ENCODE measurements at regions not wholly inside any gene's neighbourhood (a gene's known extent, or its start where the extent isn't known, plus 50 kb on each side); places are given as distances from the start of the nearest gene placed in this dataset.
A peak's percentile ranks its signal among the peaks of the same experiment; 100 is the strongest.
"Not testable (repeated sequence)": the region's sequence is repeated elsewhere in the genome, so short reads cannot be mapped to it uniquely, and the experiment has no call there.

GRCh38 chr17:70517816-70518215, 348.5 kb downstream of the KCNJ2 start:
- no peak for DNase-seq (ENCODE audit: low spot score)

DNA sequence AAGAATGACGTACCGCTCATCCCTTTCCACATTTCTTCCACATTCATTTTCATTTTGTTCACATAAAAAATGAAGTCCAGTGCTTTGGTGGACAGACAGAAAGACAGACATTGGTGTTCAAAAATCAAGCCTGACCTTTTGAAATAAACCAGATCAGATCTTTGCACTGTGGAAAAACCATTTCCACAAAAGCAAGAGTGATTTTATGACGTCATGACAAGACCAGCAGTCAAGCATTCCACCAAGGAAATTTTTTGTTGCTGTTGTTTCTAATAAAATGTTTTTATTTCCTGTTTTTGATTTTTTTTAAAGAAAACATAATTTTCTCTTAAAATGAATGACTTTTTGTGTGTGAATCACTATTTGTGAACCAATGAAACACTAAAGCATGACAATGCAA, 350.0 kb downstream of the KCNJ2 start:
- DNase-seq (ENCODE audit: low spot score), result no peak

GRCh38 chr17:70520447-70520846, 351.1 kb downstream of the KCNJ2 start:
- no peak for DNase-seq (ENCODE audit: low spot score)

GRCh38 chr17:70520956-70521355, 351.6 kb downstream of the KCNJ2 start:
- DNase-seq (ENCODE audit: low spot score), result no peak

DNA sequence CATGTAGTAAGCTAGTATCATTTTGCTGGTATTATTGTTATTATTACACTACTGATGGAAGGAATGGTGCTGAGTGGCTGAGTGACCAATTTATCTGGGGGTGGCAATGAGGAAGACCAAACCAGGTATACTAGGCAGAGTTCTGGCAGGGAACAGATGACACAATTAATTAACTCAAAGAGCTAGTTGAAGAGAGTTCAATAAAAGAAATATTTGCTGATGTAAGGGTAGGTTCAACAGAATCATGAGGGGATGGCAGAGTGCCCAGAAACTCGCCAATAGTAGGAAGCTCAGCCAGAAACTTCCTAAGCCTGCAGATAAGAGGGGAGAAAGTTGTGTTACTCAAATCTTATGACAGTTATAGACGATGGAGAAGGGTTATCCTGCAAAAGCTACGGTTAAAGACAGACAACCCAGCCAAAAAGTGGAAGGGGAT, 352.5 kb downstream of the KCNJ2 start:
- no peak for DNase-seq (ENCODE audit: low spot score)

- DNase-seq (ENCODE audit: low spot score), result no peak
Measured at GRCh38 chr17:70523426-70523825, 354.1 kb downstream of the KCNJ2 start.

DNA sequence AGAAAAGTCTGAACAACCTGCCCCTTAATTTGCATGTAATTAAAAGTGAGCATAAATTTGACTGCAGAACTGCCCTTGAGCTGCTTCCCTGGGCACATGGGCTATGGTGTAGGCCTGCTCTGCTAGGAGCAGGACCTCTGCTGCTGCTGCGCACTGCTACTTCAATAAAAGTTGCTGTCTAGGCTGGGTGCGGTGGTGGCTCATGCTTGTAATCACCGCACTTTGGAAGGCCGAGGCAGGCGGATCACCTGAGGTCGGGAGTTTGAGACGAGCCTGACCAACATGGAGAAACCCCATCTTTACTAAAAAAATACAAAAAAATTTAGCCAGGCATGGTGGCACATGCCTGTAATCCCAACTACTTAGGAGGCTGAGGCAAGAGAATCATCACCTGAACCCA, 355.7 kb downstream of the KCNJ2 start:
- DNase-seq (ENCODE audit: low spot score), result not testable (repeated sequence)

DNA sequence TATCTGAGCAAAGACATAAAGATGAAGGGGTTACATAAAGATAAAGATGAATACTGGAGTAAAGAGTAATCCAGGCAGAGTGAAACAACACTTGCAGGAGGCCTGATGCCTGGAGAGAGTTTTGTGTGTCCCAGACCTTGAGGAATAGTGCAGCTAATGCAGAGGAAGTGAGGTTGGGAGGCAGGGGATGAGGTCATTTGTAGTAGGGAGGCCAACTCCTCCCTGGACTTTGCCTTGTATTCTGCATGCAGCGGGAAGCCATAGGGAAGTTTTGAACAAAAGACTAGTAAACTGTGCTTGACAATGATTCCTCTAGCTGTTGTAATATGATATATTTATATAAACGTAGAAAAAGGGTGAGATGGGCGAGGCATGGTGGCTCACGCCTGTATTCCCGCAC, 356.6 kb downstream of the KCNJ2 start:
- no peak for DNase-seq (ENCODE audit: low spot score)

- no peak for DNase-seq (ENCODE audit: low spot score)
Measured at GRCh38 chr17:70527364-70527888, 358.1 kb downstream of the KCNJ2 start.

- no peak for DNase-seq (ENCODE audit: low spot score)
Measured at GRCh38 chr17:70533427-70533826, 364.1 kb downstream of the KCNJ2 start.

DNA sequence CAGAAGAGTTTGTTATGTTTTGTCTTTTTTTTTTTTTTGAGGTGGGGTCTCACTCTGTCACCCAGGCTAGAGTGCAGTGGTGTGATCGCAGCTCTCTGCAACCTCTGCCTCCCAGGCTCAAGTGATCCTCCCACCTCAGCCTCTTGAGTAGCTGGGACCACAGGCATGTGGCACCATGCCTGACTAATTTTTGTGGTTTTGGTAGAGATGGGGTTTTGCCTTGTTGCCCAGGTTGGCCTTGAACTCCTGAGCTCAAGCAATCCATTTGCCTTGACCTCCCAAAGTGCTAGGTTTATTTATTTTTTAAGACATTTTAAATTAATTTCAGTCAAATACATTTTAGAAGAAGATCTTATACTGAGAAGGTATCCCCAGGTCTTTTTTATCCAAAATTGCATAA, 366.7 kb downstream of the KCNJ2 start:
- no peak for DNase-seq (ENCODE audit: low spot score)

DNA sequence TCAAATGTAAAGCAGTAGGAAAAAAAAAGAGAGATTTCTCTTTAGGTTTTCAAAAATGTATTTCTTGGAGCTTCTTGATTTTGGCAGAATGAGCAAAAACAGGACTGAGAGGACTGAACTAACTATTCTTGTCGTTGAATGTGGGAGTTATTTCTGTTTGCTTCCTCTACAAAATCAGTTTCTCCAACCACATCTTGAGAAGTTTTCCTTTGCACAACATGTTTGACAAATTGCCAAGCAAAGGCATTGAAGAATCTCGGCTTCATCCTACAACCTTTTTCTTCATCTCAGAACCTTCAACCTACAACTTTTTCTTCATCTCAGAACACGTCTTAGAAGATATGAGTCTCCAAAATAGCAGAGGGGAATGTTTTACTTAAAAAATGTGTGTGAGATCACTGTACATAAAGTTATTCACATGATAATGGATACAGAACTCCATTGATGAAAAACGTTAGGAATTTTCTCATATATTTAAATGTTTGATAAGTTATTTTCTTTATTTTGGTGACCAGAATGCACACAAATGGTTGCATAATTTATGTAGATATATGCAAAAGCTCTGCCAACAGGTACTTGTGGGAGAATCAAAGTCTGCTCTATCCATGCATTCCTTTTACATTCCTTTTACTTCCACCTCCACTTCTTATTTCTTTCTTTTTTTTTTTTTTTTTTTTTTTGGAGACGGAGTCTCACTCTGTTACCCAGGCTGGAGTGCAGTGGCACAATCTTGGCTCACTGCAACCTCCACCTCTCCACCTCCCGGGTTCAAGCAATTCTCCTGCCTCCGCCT, 370.0 kb downstream of the KCNJ2 start:
- no peak for DNase-seq (ENCODE audit: low spot score)

DNA sequence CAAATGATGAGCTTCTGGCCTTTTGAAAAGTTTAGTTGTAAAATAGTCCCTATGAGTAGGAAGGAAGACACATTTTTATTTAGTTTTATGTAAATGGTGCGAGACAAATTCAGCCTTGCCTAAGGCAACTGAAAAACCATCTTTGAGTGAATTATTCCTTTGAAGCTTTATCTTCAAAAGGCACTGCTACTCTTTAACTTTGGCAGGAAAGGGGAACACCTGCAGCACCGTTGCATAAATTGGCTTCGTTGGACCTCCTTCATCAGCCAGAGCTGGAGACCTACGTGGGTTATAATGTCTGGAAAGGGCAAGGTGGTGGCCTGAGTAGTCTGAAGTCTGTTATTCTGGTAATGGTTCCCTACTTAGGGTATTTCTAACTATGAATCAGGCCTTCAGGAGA, 373.5 kb downstream of the KCNJ2 start:
- no peak for DNase-seq (ENCODE audit: low spot score)

DNA sequence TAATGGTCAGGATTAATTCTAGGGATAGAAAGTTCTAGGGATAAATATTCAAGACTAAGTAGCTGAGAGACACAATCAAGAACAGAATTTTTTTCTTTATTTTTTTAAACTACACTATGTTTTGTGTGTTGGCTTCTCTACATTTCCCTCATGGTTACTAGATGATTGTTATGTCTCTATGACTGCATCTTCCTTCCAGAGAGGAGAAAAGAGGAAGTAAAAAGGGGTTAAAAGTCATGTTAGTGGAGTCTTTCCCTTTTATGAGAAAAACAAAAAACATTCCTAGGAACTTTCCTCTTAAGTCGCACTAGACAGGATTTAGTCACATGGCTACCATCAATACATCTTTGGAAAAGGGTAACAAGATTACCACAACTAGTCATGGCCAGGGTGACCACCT, 375.0 kb downstream of the KCNJ2 start:
- DNase-seq (ENCODE audit: low spot score), result no peak

DNA sequence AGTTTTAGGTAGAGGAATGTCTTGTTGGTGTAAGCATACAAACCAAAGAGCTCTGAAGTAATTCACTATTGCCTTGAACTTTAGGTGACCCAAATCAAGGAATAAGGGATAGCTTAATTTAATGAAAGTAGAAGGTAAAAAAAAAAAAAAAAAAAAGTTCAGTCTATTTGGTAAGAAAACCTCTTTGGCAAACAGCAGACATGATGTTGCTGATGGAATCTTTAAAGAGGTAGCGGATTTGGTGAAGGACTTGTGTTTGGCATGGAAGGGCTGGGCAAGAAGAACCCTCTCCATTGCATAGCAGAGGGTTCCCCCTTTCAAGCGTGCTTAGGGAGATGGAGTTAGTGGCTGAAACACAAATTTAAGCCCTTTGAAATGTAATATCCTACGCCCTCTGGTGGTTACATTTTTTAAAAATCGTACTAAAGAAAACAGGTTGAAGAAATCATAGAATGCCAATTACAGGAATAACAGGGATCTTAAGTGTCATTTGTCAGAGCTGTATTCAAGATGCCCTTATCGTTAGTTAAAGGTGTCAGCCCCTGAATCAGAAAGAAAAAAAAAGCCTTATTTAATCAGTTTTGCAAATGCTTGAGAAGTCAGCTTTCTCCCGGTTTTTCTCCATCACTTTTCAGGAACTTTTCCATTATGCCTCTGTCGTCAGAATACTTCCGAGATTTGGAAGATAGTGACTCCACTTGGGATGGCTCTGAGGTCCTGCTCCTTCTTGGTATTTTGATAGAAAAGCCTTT, 383.1 kb downstream of the KCNJ2 start:
- peak; percentile 51 for DNase-seq (ENCODE audit: low spot score)

DNA sequence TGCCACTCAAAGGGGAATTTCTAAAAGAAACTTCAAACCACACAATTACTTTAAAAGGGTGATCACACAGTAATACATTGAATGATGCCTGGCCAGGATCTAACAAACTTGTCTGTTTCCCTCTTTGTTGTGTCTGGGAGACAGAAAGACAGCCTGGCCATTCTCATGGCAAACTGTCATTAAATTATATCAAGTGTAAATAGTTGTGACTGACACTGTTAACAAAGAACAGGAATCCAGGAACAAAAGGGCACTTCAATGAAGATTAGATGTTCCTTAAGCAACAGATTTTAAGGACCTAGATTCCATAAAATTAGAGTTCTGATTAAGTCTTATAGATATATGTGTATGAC, 383.6 kb downstream of the KCNJ2 start:
- no peak for DNase-seq (ENCODE audit: low spot score)

- no peak for DNase-seq (ENCODE audit: low spot score)
Measured at GRCh38 chr17:70555723-70556122, 386.4 kb downstream of the KCNJ2 start.

DNA sequence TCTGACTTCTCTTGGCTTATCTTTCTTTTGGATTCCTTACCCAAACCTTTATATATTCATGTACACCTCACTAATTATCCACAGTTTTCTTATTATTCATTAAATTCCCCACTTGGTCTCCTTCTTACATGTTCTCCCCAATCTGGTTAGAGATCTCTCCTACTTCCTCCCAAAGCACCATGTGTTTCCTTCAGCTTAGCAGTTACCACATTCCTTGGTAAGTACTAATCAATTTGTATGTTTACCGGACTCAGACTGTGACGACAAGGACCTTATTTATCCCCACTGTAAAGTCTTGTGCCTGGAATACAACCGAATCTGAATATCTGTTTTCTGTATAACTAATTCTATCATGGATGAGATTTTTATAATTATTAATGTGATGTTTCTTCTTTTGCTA, 389.5 kb downstream of the KCNJ2 start:
- no peak for DNase-seq (ENCODE audit: low spot score)

DNA sequence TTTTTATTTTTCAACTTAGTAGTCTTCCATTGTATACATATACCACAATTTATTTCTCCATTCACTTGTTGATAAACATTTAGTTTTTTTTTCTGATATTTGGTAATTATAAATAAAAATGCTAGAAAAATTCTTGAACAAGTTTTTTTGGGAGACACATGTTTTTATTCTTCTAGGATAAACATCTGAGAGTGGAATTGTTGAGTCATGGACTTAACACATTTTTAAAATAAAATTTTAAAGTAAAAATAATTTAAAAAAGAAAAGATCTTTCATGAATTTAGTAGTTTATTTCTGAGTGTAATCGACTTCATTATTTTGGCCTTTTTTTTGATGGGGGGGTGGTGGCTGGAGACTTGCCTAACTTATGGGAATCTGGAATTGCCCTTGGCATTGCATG, 391.1 kb downstream of the KCNJ2 start:
- DNase-seq (ENCODE audit: low spot score), result no peak

GRCh38 chr17:70562137-70562536, 392.8 kb downstream of the KCNJ2 start:
- DNase-seq (ENCODE audit: low spot score), result no peak

DNA sequence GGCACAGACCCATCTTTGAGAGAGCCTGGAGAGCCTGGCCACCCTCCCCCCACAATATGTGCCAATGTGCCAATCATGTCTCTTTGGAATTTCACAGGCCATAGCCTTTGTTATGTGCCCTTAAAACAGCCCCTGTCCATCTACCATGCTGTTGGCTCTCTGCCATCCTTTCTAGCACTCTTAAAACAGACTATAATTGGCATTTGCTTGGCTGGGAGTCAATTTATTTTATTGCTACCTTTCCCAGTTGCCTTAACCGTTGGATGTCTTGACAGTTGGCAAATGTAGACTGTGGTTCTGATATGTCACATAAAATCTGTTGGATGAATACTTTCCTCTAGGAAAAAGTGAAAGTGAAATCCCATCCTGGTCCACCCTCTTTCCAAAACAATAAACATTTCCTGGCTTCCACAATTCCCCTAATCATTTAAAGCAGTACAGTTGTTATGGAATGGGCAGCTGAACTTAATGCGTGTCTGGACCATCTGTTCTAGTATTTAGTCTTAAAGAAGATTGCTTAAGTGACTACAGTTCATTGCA, 394.0 kb downstream of the KCNJ2 start:
- no peak for DNase-seq (ENCODE audit: low spot score)

DNA sequence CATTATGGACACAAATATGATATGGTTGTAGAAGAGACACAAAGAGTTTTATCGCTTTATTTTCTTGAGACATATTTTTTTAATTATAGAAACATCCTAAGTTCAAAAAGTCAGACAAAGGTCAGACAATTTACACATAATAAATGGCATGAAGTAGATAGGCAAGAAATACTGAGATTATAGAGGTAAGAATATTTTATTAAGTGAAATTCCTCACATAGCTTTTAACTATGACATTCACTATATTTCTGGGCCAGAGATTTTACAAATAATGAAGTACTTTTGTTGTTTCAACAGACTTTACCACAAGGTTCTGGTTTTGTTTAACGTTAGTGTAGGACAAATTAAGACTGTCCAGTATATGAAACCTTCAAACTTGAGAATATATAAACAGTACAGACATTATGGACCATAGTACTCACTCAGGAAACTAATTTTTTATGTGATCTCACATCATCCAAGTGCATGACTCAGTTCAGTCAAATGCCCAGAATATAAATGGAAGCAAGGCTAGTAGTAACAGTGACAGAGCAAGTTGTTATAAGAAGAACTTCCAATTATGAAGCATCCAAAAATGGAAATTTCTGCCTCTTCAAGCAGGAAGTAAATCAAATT, 394.8 kb downstream of the KCNJ2 start:
- DNase-seq (ENCODE audit: low spot score), result no peak
